Neutrophil (primary cell): ENCODE measurements at regions not wholly inside any gene's neighbourhood (a gene's known extent, or its start where the extent isn't known, plus 50 kb on each side); places are given as distances from the start of the nearest gene placed in this dataset.

Experiments
- H3K27ac ChIP-seq: fragments of 200-600 bp; sonication (generic); 2 replicates; pipeline ENCODE4 v1.5.1; 2016; ENCODE audit warnings: mild to moderate bottlenecking, moderate library complexity
- H3K27me3 ChIP-seq: fragments of 200-600 bp; sonication (generic); 2 replicates; pipeline ENCODE4 v1.6.0; 2016; ENCODE audit warnings: mild to moderate bottlenecking
- H3K36me3 ChIP-seq: fragments of 200-600 bp; sonication (generic); 2 replicates; pipeline ENCODE4 v1.5.1; 2017
- H3K4me1 ChIP-seq, 2 experiments: fragments of 200-600 bp in 1 of 2; sonication (generic) in 1 of 2; 1 replicate in 1 of 2; 2 replicates in 1 of 2; pipeline versions ENCODE4 v1.5.1 to v1.6.1; 2013 to 2016; ENCODE audit warnings: low read depth in 1 of 2, low read length in 1 of 2, mild to moderate bottlenecking in 1 of 2, moderate library complexity in 1 of 2; ENCODE audit not compliant: control insufficient read depth in 1 of 2, insufficient read depth in 1 of 2
- H3K4me3 ChIP-seq, 2 experiments: fragments of 200-600 bp in 1 of 2; sonication (generic) in 1 of 2; 1 replicate in 1 of 2; 2 replicates in 1 of 2; pipeline ENCODE4 v1.5.1; 2013 to 2016; ENCODE audit warnings: low read depth in 1 of 2, low read length in 1 of 2, mild to moderate bottlenecking in 1 of 2, moderate library complexity in 1 of 2
- H3K9me3 ChIP-seq: fragments of 200-600 bp; sonication (generic); 2 replicates; pipeline ENCODE4 v1.5.1; 2016
- CTCF ChIP-seq: fragments of 200-600 bp; sonication (generic); IDR thresholded peaks from 2 replicates; pipeline ENCODE4 v1.5.1; 2016; ENCODE audit warnings: antibody characterized with exemption

- Histone ChIP-seq H3K36me3 (no peaks in the 10 kb centered on the region), H3K4me1 (no peaks in the 10 kb centered on the region), H3K9me3 (no peaks in the 10 kb centered on the region), H3K27ac (no peak overlapping the region), H3K27me3 (peaks cover 27% of the 10 kb centered on the region), H3K4me3 (no peak overlapping the region)
- no peak for TF ChIP-seq CTCF
These were observed 307.7 kb upstream of the CDH5 start for GRCh38 chr16:66058832-66059231.

GRCh38 chr16:66058172-66058691, 308.3 kb upstream of the CDH5 start:
- Histone ChIP-seq H3K27ac (no peak overlapping the region), H3K27me3 (peaks cover 21% of the 10 kb centered on the region), H3K36me3 (no peaks in the 10 kb centered on the region), H3K9me3 (no peaks in the 10 kb centered on the region), H3K4me1 (no peaks in the 10 kb centered on the region), H3K4me3 (no peak overlapping the region)
- TF ChIP-seq CTCF: no peak

- Histone ChIP-seq H3K4me3 (no peak overlapping the region), H3K27ac (no peak overlapping the region), H3K9me3 (no peaks in the 10 kb centered on the region), H3K4me1 (no peaks in the 10 kb centered on the region), H3K36me3 (no peaks in the 10 kb centered on the region), H3K27me3 (peaks cover 24% of the 10 kb centered on the region)
- no peak for TF ChIP-seq CTCF
These were observed 309.4 kb upstream of the CDH5 start for GRCh38 chr16:66057057-66057456.

GRCh38 chr16:66054095-66054494, 312.4 kb upstream of the CDH5 start:
- TF ChIP-seq CTCF: no peak
- no peak overlapping the region for H3K4me3 ChIP-seq
- no peaks in the 10 kb centered on the region for H3K4me1 ChIP-seq
- H3K27ac ChIP-seq: no peak overlapping the region
- peaks cover 34% of the 10 kb centered on the region for H3K27me3 ChIP-seq
- H3K9me3 ChIP-seq: no peaks in the 10 kb centered on the region
- H3K36me3 ChIP-seq: no peaks in the 10 kb centered on the region

DNA sequence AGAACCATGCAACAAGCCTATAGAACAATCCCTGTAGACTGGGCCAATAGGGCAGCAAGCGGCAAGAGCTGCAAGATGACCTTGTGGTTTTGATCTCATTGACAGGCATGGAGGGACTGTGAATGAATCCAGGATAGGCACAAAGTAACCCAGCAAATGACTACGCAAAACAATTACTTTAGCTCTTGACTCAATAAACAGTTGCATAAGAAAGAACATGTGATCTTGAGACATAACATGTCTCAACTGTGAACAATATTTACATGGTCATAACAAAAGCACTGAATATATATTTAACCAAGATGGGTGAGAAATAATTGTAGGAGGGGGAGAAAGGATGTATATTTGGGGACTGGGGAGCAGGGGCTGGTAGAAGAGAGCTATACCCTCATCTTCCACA, 313.7 kb upstream of the CDH5 start:
- Histone ChIP-seq H3K36me3 (no peaks in the 10 kb centered on the region), H3K27ac (no peak overlapping the region)

More for the DNA sequence above, 313.7 kb upstream of the CDH5 start:
- Histone ChIP-seq H3K9me3 (no peaks in the 10 kb centered on the region), H3K27me3 (peaks cover 40% of the 10 kb centered on the region), H3K4me1 (no peaks in the 10 kb centered on the region), H3K4me3 (no peak overlapping the region)
- no peak for TF ChIP-seq CTCF
